ENCODE measurements at regions not wholly inside any gene's neighbourhood (a gene's known extent, or its start where the extent isn't known, plus 50 kb on each side); places are given as distances from the start of the nearest gene placed in this dataset.

DNA sequence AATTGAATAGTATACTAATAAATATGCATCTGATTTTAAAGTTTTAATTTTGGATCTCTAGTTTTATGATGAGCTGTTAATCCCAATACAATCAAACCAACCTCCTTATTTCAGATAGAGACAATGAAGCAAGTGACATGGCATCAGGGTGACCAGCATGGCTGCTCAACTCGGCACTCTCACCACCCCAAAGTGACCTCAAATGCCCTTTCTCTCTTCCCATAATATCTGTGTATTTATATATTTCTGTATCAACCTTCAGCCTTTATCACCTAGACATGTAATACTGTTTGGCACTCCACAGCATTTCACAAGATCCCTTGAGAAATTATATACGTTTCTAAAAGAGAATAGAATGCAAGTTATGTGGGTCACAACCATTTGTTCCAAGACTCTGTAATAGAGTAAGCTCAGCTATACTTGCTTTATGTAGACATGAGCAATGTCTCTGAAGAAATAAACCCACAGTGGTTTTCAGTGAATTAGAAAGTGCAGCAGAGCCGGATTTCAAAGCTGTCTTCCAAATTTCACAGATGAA is 1623.2 kb upstream of the PABPC4L start:
- intact Hi-C loops (cut with micrococcal nuclease) = no loop called here
- Histone ChIP-seq H3K4me1 (ENCODE audit: control insufficient read depth in 1 of 2, insufficient read depth in 2 of 2, low read length in 2 of 2) (no peaks in the 10 kb centered on the region), H3K36me3 (ENCODE audit: control insufficient read depth in 1 of 2, insufficient read depth in 2 of 2, low read length in 2 of 2) (no peaks in the 10 kb centered on the region), H3K4me3 (replicated peaks in 1 of 2; ENCODE audit: low read depth in 1 of 2, low read length in 2 of 2) (no peak overlapping the region), H3K9ac (ENCODE audit: low read length) (no peak overlapping the region), H4K20me1 (ENCODE audit: insufficient read depth) (no peaks in the 10 kb centered on the region), H3K4me2 (ENCODE audit: low read length) (no peak overlapping the region), H3K9me3 (ENCODE audit: control insufficient read depth in 1 of 2, insufficient read depth in 1 of 2, low read depth in 1 of 2, low read length in 2 of 2) (no peaks in the 10 kb centered on the region), H2AFZ (ENCODE audit: low read depth, low read length, poor library complexity, severe bottlenecking) (no peak overlapping the region), H3K79me2 (ENCODE audit: insufficient read depth, low read length) (no peaks in the 10 kb centered on the region), H3K27ac (ENCODE audit: low read depth, low read length) (no peak overlapping the region), H3K9me2 (ENCODE audit: insufficient read depth) (no peaks in the 10 kb centered on the region), H3K27me3 (ENCODE audit: insufficient read depth, low read length) (no peaks in the 10 kb centered on the region)
- ChIA-PET POLR2A (no interaction called here), RAD21 (ENCODE audit: low non-redundant PET in 1 of 2, low total read pairs in 2 of 2, uncharacterized antibody in 2 of 2, unreplicated experiment in 2 of 2) (no interaction called here), CTCF (no interaction called here)
- BruUV-seq (replicated peaks) = no TSS peak
- DNase-seq (ENCODE audit: low read depth, low spot score) (no peak), ATAC-seq (no peak)
- TF ChIP-seq EZH2phosphoT487 (IDR thresholded peaks at IDR 0.05; ENCODE audit: borderline replicate concordance) (no peak), POLR2A (IDR thresholded peaks at IDR 0.05; ENCODE audit: borderline replicate concordance, extremely low read depth, insufficient read depth, insufficient read length) (no peak), SP1 (IDR thresholded peaks at IDR 0.05; ENCODE audit: low read depth) (no peak), EGR1 (IDR thresholded peaks at IDR 0.05; ENCODE audit: low read depth) (no peak), ZFX (IDR thresholded peaks at IDR 0.05) (no peak), ELF1 (IDR thresholded peaks at IDR 0.05; ENCODE audit: borderline replicate concordance, low read depth) (no peak), POLR2AphosphoS5 (IDR thresholded peaks at IDR 0.05; ENCODE audit: low read depth, low read length) (no peak), RAD21 (IDR thresholded peaks at IDR 0.05; ENCODE audit: low read depth) (no peak), CEBPB (IDR thresholded peaks at IDR 0.05; ENCODE audit: low read depth) (no peak), SRF (IDR thresholded peaks at IDR 0.05; ENCODE audit: low read depth) (no peak), JUND (IDR thresholded peaks at IDR 0.05) (no peak), EZH2 (IDR thresholded peaks at IDR 0.05) (no peak), FOSL1 (IDR thresholded peaks at IDR 0.05; ENCODE audit: low read depth) (no peak), SIN3A (IDR thresholded peaks at IDR 0.05; ENCODE audit: low read depth) (no peak), CBX3 (IDR thresholded peaks at IDR 0.05; ENCODE audit: low read depth) (no peak)
- TF ChIP-seq, protein P1, sequence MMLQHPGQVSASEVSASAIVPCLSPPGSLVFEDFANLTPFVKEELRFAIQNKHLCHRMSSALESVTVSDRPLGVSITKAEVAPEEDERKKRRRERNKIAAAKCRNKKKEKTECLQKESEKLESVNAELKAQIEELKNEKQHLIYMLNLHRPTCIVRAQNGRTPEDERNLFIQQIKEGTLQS (IDR thresholded peaks at IDR 0.05) = no peak
- TF ChIP-seq, protein P2, sequence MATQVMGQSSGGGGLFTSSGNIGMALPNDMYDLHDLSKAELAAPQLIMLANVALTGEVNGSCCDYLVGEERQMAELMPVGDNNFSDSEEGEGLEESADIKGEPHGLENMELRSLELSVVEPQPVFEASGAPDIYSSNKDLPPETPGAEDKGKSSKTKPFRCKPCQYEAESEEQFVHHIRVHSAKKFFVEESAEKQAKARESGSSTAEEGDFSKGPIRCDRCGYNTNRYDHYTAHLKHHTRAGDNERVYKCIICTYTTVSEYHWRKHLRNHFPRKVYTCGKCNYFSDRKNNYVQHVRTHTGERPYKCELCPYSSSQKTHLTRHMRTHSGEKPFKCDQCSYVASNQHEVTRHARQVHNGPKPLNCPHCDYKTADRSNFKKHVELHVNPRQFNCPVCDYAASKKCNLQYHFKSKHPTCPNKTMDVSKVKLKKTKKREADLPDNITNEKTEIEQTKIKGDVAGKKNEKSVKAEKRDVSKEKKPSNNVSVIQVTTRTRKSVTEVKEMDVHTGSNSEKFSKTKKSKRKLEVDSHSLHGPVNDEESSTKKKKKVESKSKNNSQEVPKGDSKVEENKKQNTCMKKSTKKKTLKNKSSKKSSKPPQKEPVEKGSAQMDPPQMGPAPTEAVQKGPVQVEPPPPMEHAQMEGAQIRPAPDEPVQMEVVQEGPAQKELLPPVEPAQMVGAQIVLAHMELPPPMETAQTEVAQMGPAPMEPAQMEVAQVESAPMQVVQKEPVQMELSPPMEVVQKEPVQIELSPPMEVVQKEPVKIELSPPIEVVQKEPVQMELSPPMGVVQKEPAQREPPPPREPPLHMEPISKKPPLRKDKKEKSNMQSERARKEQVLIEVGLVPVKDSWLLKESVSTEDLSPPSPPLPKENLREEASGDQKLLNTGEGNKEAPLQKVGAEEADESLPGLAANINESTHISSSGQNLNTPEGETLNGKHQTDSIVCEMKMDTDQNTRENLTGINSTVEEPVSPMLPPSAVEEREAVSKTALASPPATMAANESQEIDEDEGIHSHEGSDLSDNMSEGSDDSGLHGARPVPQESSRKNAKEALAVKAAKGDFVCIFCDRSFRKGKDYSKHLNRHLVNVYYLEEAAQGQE (IDR thresholded peaks at IDR 0.05; ENCODE audit: low read depth) = no peak
- TF ChIP-seq, protein P3, sequence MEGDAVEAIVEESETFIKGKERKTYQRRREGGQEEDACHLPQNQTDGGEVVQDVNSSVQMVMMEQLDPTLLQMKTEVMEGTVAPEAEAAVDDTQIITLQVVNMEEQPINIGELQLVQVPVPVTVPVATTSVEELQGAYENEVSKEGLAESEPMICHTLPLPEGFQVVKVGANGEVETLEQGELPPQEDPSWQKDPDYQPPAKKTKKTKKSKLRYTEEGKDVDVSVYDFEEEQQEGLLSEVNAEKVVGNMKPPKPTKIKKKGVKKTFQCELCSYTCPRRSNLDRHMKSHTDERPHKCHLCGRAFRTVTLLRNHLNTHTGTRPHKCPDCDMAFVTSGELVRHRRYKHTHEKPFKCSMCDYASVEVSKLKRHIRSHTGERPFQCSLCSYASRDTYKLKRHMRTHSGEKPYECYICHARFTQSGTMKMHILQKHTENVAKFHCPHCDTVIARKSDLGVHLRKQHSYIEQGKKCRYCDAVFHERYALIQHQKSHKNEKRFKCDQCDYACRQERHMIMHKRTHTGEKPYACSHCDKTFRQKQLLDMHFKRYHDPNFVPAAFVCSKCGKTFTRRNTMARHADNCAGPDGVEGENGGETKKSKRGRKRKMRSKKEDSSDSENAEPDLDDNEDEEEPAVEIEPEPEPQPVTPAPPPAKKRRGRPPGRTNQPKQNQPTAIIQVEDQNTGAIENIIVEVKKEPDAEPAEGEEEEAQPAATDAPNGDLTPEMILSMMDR (IDR thresholded peaks at IDR 0.05 in 2 of 3, conservative IDR thresholded peaks at IDR 0.05 in 1 of 3; ENCODE audit: borderline replicate concordance in 1 of 3, insufficient read depth in 1 of 3, low read depth in 2 of 3, low read length in 2 of 3) = no peak
- TF ChIP-seq, protein P4, sequence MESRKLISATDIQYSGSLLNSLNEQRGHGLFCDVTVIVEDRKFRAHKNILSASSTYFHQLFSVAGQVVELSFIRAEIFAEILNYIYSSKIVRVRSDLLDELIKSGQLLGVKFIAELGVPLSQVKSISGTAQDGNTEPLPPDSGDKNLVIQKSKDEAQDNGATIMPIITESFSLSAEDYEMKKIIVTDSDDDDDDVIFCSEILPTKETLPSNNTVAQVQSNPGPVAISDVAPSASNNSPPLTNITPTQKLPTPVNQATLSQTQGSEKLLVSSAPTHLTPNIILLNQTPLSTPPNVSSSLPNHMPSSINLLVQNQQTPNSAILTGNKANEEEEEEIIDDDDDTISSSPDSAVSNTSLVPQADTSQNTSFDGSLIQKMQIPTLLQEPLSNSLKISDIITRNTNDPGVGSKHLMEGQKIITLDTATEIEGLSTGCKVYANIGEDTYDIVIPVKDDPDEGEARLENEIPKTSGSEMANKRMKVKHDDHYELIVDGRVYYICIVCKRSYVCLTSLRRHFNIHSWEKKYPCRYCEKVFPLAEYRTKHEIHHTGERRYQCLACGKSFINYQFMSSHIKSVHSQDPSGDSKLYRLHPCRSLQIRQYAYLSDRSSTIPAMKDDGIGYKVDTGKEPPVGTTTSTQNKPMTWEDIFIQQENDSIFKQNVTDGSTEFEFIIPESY (IDR thresholded peaks at IDR 0.05; ENCODE audit: extremely low read depth, insufficient replicate concordance, low read length) = no peak
- TF ChIP-seq, protein P5, sequence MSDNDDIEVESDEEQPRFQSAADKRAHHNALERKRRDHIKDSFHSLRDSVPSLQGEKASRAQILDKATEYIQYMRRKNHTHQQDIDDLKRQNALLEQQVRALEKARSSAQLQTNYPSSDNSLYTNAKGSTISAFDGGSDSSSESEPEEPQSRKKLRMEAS (IDR thresholded peaks at IDR 0.05) = no peak

All from HCT116 (cell line).